ENCODE measurements at regions not wholly inside any gene's neighbourhood (a gene's known extent, or its start where the extent isn't known, plus 50 kb on each side); places are given as distances from the start of the nearest gene placed in this dataset.

GRCh38 chrX:63488546-63489373 is 137.6 kb upstream of the SPIN4 start:
- no peak for TF ChIP-seq CTCF (IDR thresholded peaks at IDR 0.05; ENCODE audit: low read depth, low read length, missing input control)
- TF ChIP-seq GABPA (IDR thresholded peaks at IDR 0.05 in 1 of 2, conservative IDR thresholded peaks at IDR 0.05 in 1 of 2): no peak
- no peak for TF ChIP-seq JUND (IDR thresholded peaks at IDR 0.05)
- TF ChIP-seq, protein P1, sequence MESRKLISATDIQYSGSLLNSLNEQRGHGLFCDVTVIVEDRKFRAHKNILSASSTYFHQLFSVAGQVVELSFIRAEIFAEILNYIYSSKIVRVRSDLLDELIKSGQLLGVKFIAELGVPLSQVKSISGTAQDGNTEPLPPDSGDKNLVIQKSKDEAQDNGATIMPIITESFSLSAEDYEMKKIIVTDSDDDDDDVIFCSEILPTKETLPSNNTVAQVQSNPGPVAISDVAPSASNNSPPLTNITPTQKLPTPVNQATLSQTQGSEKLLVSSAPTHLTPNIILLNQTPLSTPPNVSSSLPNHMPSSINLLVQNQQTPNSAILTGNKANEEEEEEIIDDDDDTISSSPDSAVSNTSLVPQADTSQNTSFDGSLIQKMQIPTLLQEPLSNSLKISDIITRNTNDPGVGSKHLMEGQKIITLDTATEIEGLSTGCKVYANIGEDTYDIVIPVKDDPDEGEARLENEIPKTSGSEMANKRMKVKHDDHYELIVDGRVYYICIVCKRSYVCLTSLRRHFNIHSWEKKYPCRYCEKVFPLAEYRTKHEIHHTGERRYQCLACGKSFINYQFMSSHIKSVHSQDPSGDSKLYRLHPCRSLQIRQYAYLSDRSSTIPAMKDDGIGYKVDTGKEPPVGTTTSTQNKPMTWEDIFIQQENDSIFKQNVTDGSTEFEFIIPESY (IDR thresholded peaks at IDR 0.05): no peak
- TF ChIP-seq RAD21 (IDR thresholded peaks at IDR 0.05): no peak
- TF ChIP-seq MAX (IDR thresholded peaks at IDR 0.05): no peak

Data from liver (tissue), 3 donors.